ENCODE measurements at regions not wholly inside any gene's neighbourhood (a gene's known extent, or its start where the extent isn't known, plus 50 kb on each side); places are given as distances from the start of the nearest gene placed in this dataset.

GRCh38 chr11:70486731-70487130 lies 88.4 kb downstream of the CTTN start:
- H2AFZ ChIP-seq (ENCODE audit: low read length) = no peak overlapping the region
- H3K4me1 ChIP-seq (ENCODE audit: insufficient read depth, low read length) = peaks cover 12% of the 10 kb centered on the region
- no peak for TF ChIP-seq CTCF (IDR thresholded peaks at IDR 0.05; ENCODE audit: extremely low read depth, low read depth, low read length)
- no peaks in the 10 kb centered on the region for H4K20me1 ChIP-seq (ENCODE audit: insufficient read depth, low read length)
- peaks cover 5% of the 10 kb centered on the region for H3K27me3 ChIP-seq (ENCODE audit: insufficient read depth, low read length)
- no peak for DNase-seq (ENCODE audit: insufficient read length, low spot score, missing footprints)
- H3K79me2 ChIP-seq (ENCODE audit: insufficient read depth, low read length) = no peaks in the 10 kb centered on the region
- no peak overlapping the region for H3K27ac ChIP-seq (ENCODE audit: low read depth, low read length)
- no peaks in the 10 kb centered on the region for H3K36me3 ChIP-seq (ENCODE audit: insufficient read depth, low read length)
- H3K4me2 ChIP-seq (ENCODE audit: insufficient read depth, low read length) = no peak overlapping the region
- peaks cover 6% of the 10 kb centered on the region for H3K9me3 ChIP-seq (ENCODE audit: low read depth, low read length)
- H3K4me3 ChIP-seq (ENCODE audit: insufficient read depth, low read length) = no peak overlapping the region

- no peaks in the 10 kb centered on the region for H4K20me1 ChIP-seq (ENCODE audit: insufficient read depth, low read length)
- no peak for DNase-seq (ENCODE audit: insufficient read length, low spot score, missing footprints)
- no peaks in the 10 kb centered on the region for H3K79me2 ChIP-seq (ENCODE audit: insufficient read depth, low read length)
- peaks cover 8% of the 10 kb centered on the region for H3K4me1 ChIP-seq (ENCODE audit: insufficient read depth, low read length)
- no peaks in the 10 kb centered on the region for H3K36me3 ChIP-seq (ENCODE audit: insufficient read depth, low read length)
- H2AFZ ChIP-seq (ENCODE audit: low read length) = no peak overlapping the region
- TF ChIP-seq CTCF (IDR thresholded peaks at IDR 0.05; ENCODE audit: extremely low read depth, low read depth, low read length) = no peak
- H3K9me3 ChIP-seq (ENCODE audit: low read depth, low read length) = peaks cover 6% of the 10 kb centered on the region
- no peak overlapping the region for H3K4me3 ChIP-seq (ENCODE audit: insufficient read depth, low read length)
- H3K4me2 ChIP-seq (ENCODE audit: insufficient read depth, low read length) = no peak overlapping the region
- H3K27ac ChIP-seq (ENCODE audit: low read depth, low read length) = no peak overlapping the region
- peaks cover 5% of the 10 kb centered on the region for H3K27me3 ChIP-seq (ENCODE audit: insufficient read depth, low read length)
These were observed 88.8 kb downstream of the CTTN start for GRCh38 chr11:70487160-70487559.

- H2AFZ ChIP-seq (ENCODE audit: low read length) = no peak overlapping the region
- no peaks in the 10 kb centered on the region for H4K20me1 ChIP-seq (ENCODE audit: insufficient read depth, low read length)
- H3K4me2 ChIP-seq (ENCODE audit: insufficient read depth, low read length) = no peak overlapping the region
- peaks cover 2% of the 10 kb centered on the region for H3K4me1 ChIP-seq (ENCODE audit: insufficient read depth, low read length)
- H3K79me2 ChIP-seq (ENCODE audit: insufficient read depth, low read length) = no peaks in the 10 kb centered on the region
- peaks cover 5% of the 10 kb centered on the region for H3K27me3 ChIP-seq (ENCODE audit: insufficient read depth, low read length)
- H3K4me3 ChIP-seq (ENCODE audit: insufficient read depth, low read length) = no peak overlapping the region
- no peaks in the 10 kb centered on the region for H3K36me3 ChIP-seq (ENCODE audit: insufficient read depth, low read length)
- H3K27ac ChIP-seq (ENCODE audit: low read depth, low read length) = no peak overlapping the region
- H3K9me3 ChIP-seq (ENCODE audit: low read depth, low read length) = peaks cover 6% of the 10 kb centered on the region
- peak; percentile 75 for DNase-seq (ENCODE audit: insufficient read length, low spot score, missing footprints)
- no peak for TF ChIP-seq CTCF (IDR thresholded peaks at IDR 0.05; ENCODE audit: extremely low read depth, low read depth, low read length)
These were observed 89.4 kb downstream of the CTTN start for GRCh38 chr11:70487756-70488155.

GRCh38 chr11:70488171-70488703 lies 89.9 kb downstream of the CTTN start:
- no peaks in the 10 kb centered on the region for H4K20me1 ChIP-seq (ENCODE audit: insufficient read depth, low read length)
- peaks cover 6% of the 10 kb centered on the region for H3K9me3 ChIP-seq (ENCODE audit: low read depth, low read length)
- H3K4me3 ChIP-seq (ENCODE audit: insufficient read depth, low read length) = no peak overlapping the region
- no peak for TF ChIP-seq CTCF (IDR thresholded peaks at IDR 0.05; ENCODE audit: extremely low read depth, low read depth, low read length)
- H3K27me3 ChIP-seq (ENCODE audit: insufficient read depth, low read length) = peaks cover 5% of the 10 kb centered on the region
- H3K79me2 ChIP-seq (ENCODE audit: insufficient read depth, low read length) = no peaks in the 10 kb centered on the region
- no peak overlapping the region for H3K27ac ChIP-seq (ENCODE audit: low read depth, low read length)
- DNase-seq (ENCODE audit: insufficient read length, low spot score, missing footprints) = peak; percentile 79
- no peak overlapping the region for H3K4me2 ChIP-seq (ENCODE audit: insufficient read depth, low read length)
- no peak overlapping the region for H2AFZ ChIP-seq (ENCODE audit: low read length)
- no peaks in the 10 kb centered on the region for H3K36me3 ChIP-seq (ENCODE audit: insufficient read depth, low read length)
- no peaks in the 10 kb centered on the region for H3K4me1 ChIP-seq (ENCODE audit: insufficient read depth, low read length)

Measured in osteoblast (primary cell).